ENCODE measurements at regions not wholly inside any gene's neighbourhood (a gene's known extent, or its start where the extent isn't known, plus 50 kb on each side); places are given as distances from the start of the nearest gene placed in this dataset.

DNA sequence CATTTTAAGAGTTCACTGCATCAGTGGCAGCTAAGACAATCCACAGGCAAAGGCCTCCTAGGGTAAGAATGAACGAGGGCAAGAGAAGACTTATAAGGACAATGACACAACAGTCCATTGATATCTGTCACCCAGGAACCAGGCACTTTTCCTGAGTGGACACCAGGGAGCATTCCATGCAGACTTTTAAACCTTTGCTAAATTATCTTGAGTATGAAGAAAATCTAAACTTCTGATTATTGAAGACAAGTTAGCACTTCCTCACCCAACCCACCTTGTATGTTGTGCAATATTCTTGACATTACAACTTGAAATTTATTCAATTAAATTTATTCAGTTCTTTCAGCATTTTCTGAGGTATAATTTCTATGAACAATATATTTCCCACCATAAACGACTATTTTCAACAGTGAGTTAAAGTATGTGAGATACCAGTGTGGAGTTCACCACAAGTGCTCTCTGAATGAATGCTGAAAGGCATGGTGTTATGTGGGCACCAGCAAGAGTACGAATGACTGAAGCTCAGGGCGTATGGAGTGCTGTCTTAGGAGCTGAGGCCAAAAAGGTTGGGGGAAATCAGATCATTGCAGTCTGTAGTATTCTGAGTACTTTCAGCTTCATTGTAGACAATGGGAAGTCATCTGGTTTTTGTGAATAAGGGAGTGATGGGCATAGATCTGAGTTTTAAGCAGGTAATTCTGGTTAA, 124.3 kb upstream of the LMNTD1 start:
- no peaks in the 10 kb centered on the region for H3K36me3 ChIP-seq
- intact Hi-C loops (cut with DNase I; ENCODE audit: low total_unique reads), result no loop called here
- TF ChIP-seq, protein P1, sequence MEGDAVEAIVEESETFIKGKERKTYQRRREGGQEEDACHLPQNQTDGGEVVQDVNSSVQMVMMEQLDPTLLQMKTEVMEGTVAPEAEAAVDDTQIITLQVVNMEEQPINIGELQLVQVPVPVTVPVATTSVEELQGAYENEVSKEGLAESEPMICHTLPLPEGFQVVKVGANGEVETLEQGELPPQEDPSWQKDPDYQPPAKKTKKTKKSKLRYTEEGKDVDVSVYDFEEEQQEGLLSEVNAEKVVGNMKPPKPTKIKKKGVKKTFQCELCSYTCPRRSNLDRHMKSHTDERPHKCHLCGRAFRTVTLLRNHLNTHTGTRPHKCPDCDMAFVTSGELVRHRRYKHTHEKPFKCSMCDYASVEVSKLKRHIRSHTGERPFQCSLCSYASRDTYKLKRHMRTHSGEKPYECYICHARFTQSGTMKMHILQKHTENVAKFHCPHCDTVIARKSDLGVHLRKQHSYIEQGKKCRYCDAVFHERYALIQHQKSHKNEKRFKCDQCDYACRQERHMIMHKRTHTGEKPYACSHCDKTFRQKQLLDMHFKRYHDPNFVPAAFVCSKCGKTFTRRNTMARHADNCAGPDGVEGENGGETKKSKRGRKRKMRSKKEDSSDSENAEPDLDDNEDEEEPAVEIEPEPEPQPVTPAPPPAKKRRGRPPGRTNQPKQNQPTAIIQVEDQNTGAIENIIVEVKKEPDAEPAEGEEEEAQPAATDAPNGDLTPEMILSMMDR (IDR thresholded peaks at IDR 0.05), result peak; percentile 34 to 38
- H3K4me3 ChIP-seq, result no peak overlapping the region
- no peak for DNase-seq
- H3K9me3 ChIP-seq, result no peaks in the 10 kb centered on the region
- no peaks in the 10 kb centered on the region for H3K27me3 ChIP-seq
- no peaks in the 10 kb centered on the region for H3K4me1 ChIP-seq
- no peak overlapping the region for H3K27ac ChIP-seq

DNA sequence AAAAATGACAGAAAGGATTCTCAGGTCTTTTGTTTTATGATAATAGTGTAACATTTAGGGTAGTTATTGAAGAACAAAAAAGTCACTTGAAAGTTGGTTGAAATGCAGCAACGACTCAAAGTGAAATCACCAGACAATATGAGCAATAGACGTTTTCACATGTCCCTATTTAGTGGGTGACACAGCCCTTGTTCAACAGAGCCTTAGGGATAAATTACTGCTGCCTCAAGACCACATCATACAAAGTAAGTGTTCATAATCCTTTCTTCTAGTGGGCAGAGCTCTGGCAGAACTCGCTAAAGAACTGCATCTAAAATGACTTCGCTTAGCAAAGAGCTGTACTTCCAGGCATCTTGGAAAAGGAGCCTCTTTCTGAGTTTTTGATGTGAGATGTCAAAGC, 128.5 kb upstream of the LMNTD1 start:
- Histone ChIP-seq H3K4me3 (no peak overlapping the region), H3K36me3 (no peaks in the 10 kb centered on the region), H3K4me1 (no peaks in the 10 kb centered on the region), H3K27me3 (no peaks in the 10 kb centered on the region), H3K27ac (no peak overlapping the region), H3K9me3 (no peaks in the 10 kb centered on the region)
- intact Hi-C loops (cut with DNase I; ENCODE audit: low total_unique reads), result no loop called here
- TF ChIP-seq, protein P1 (IDR thresholded peaks at IDR 0.05), result no peak
- DNase-seq, result no peak

DNA sequence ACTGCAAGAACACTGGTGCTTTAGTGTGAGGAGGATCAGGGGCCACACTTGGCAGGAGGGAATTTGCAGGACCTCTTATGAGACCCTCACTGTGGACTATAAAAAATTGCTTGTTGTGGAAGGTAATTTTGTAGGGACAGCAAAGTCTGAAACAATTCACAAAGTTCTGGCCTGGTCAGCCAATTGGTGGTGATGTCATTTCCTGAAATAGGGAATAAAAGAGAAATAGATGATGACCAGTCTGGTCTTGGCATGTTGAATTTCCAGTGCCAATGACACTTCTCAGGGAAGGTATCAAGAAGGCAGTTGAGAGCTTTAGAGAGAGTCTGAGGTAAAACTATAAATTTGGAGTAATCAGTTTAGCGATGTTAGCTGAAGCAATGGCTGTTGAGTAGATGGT, 129.3 kb upstream of the LMNTD1 start:
- intact Hi-C loops (cut with DNase I; ENCODE audit: low total_unique reads), result no loop called here

DNA sequence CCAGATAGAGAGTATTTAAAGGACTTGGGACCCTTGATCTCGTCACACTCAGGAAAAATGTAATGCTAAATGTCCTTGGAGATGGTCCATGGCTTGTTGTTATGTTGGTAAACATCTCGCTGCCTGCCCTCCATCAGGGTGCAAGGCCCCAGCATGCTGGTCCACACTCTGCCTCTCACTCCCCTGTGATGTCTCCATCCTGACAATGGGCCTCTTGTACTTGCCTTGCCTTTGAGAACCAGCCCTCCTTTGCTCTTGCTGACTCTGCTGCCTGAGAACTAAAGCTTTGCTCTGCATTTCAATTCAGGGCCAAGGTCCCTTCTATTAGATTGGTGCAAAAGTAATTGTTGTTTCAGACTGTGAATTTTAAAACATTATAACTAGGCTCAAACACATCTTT, 131.0 kb upstream of the LMNTD1 start:
- H3K9me3 ChIP-seq, result no peaks in the 10 kb centered on the region
- H3K27ac ChIP-seq, result no peak overlapping the region
- H3K27me3 ChIP-seq, result no peaks in the 10 kb centered on the region
- H3K4me3 ChIP-seq, result no peak overlapping the region
- intact Hi-C loops (cut with DNase I; ENCODE audit: low total_unique reads), result no loop called here
- no peak for DNase-seq
- H3K4me1 ChIP-seq, result no peaks in the 10 kb centered on the region
- H3K36me3 ChIP-seq, result no peaks in the 10 kb centered on the region
- TF ChIP-seq, protein P1 (IDR thresholded peaks at IDR 0.05), result no peak

More for the DNA sequence above, 129.3 kb upstream of the LMNTD1 start:
- TF ChIP-seq, protein P1 (IDR thresholded peaks at IDR 0.05), result no peak
- H3K4me3 ChIP-seq, result no peak overlapping the region
- no peaks in the 10 kb centered on the region for H3K4me1 ChIP-seq
- no peaks in the 10 kb centered on the region for H3K36me3 ChIP-seq
- no peaks in the 10 kb centered on the region for H3K27me3 ChIP-seq
- no peaks in the 10 kb centered on the region for H3K9me3 ChIP-seq
- H3K27ac ChIP-seq, result no peak overlapping the region
- no peak for DNase-seq

DNA sequence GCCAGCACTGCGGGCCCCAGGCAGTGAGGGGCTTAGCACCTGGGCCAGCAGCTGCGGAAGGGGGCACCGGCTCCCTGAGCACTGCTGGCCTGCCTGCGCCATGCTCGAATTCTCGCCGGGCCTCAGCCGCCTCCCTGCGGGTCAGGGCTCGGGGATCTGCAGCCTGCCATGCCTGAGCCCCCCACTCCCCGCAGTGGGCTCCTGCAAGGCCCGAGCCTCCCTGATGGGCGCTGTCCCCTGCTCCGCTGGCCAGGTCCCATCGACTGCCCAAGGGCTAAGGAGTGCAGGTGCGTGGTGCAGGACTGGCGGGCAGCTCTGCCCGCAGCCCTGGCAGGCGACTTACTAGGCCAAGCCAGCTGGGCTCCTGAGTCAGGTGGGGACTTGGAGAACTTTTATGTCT, 133.3 kb upstream of the LMNTD1 start:
- Histone ChIP-seq H3K27ac (no peak overlapping the region), H3K4me3 (no peak overlapping the region), H3K36me3 (no peaks in the 10 kb centered on the region), H3K9me3 (no peaks in the 10 kb centered on the region), H3K27me3 (no peaks in the 10 kb centered on the region), H3K4me1 (peaks cover 0 to 3% (median 0%) of the 10 kb centered on the region in 4 donors)
- no peak for DNase-seq
- intact Hi-C loops (cut with DNase I; ENCODE audit: low total_unique reads), result no loop called here
- TF ChIP-seq, protein P1 (IDR thresholded peaks at IDR 0.05), result no peak

Measured in tibial artery (tissue), 4 donors.